Panc1 (cell line): ENCODE measurements at regions not wholly inside any gene's neighbourhood (a gene's known extent, or its start where the extent isn't known, plus 50 kb on each side); places are given as distances from the start of the nearest gene placed in this dataset.

Source experiments
- ATAC-seq: fragments of 200-7000 bp; cut with Tn5 transposase; 2 replicates; pipeline ENCODE4 v1.9.1; 2020; ENCODE audit warnings: mild to moderate bottlenecking, moderate library complexity
- BruUV-seq: library from RNA; stranded (reverse); fragments of 400-500 nt; replicated peaks from 2 replicates; lab custom pipeline; 2021; lab: Mats Ljungman, UMichigan
- CTCF ChIA-PET: fragments of 300-600 bp; sonication (Branson Sonifier 250); formaldehyde crosslinking; loops from one replicate; lab custom pipeline; 2022; ENCODE audit warnings: antibody characterized with exemption; lab: Charles Lee
- POLR2A ChIA-PET: fragments of 300-600 bp; sonication (Branson Sonifier 250); formaldehyde crosslinking; loops from one replicate; lab custom pipeline; 2022; ENCODE audit warnings: antibody characterized with exemption; lab: Charles Lee
- DNase-seq: peaks from one replicate; pipeline ENCODE4 v3.0.0-alpha.2; 2010; ENCODE audit warnings: low read depth, low spot score
- H3K27ac ChIP-seq: 2 replicates; pipeline ENCODE4 v1.5.1; 2011; ENCODE audit warnings: mild to moderate bottlenecking, low read length, inconsistent platforms
- H3K27me3 ChIP-seq: fragments of 200-500 bp; sonication (Bioruptor generic); 2 replicates; pipeline ENCODE4 v1.6.0; 2014; ENCODE audit warnings: low read length, inconsistent platforms; ENCODE audit not compliant: control insufficient read depth, insufficient read depth
- H3K36me3 ChIP-seq: fragments of 200-500 bp; sonication (Bioruptor generic); 2 replicates; pipeline ENCODE4 v1.5.1; 2014; ENCODE audit warnings: inconsistent platforms, mild to moderate bottlenecking, low read length, moderate library complexity; ENCODE audit not compliant: control insufficient read depth, insufficient read depth
- H3K4me1 ChIP-seq: 2 replicates; pipeline ENCODE4 v1.5.1; 2011; ENCODE audit warnings: inconsistent platforms, mild to moderate bottlenecking, low read length, moderate library complexity; ENCODE audit not compliant: control insufficient read depth, insufficient read depth
- H3K4me3 ChIP-seq, 2 experiments: 2 replicates each; pipeline ENCODE4 v1.5.1; 2011 to 2012; ENCODE audit warnings: low read depth in 2 of 2, low read length in 2 of 2, mild to moderate bottlenecking in 2 of 2, inconsistent platforms in 1 of 2, moderate library complexity in 1 of 2
- H3K9me3 ChIP-seq: fragments of 200-500 bp; sonication (Bioruptor generic); 2 replicates; pipeline ENCODE4 v1.5.1; 2014; ENCODE audit warnings: low read depth, mild to moderate bottlenecking, inconsistent platforms, low read length, moderate library complexity; ENCODE audit not compliant: control insufficient read depth, insufficient read depth
- CTCF ChIP-seq: fragments of 450-650 bp; IDR thresholded peaks from 2 replicates; pipeline ENCODE4 v1.5.1; 2017; ENCODE audit warnings: mild to moderate bottlenecking
- POLR2AphosphoS5 ChIP-seq: IDR thresholded peaks from 2 replicates; pipeline ENCODE4 v1.6.1; 2012; ENCODE audit warnings: mild to moderate bottlenecking, low read depth, low read length, moderate library complexity
- REST ChIP-seq, 2 experiments: IDR thresholded peaks; 2 replicates each; pipeline ENCODE4 v1.6.1; 2011 to 2012; ENCODE audit warnings: low read depth in 2 of 2, control low read depth in 1 of 2, low read length in 1 of 2, mild to moderate bottlenecking in 1 of 2, moderate library complexity in 1 of 2; ENCODE audit not compliant: insufficient read depth in 1 of 2
- SIN3A ChIP-seq: IDR thresholded peaks from 2 replicates; pipeline ENCODE4 v1.6.1; 2012; ENCODE audit warnings: low read depth, mild to moderate bottlenecking, low read length, moderate library complexity, borderline replicate concordance; ENCODE audit not compliant: insufficient read depth
- TCF7L2 ChIP-seq: IDR thresholded peaks from 2 replicates; pipeline ENCODE4 v1.6.1; 2011; ENCODE audit warnings: mild to moderate bottlenecking, low read depth, low read length, inconsistent platforms
- in situ Hi-C: cut with HindIII; loops from 2 replicates; pipeline ENCODE4 v1.10.0; 2016; ENCODE audit warnings: low sequenced_read_pairs, low pct_unique_long_range_greater_than_20kb
- intact Hi-C: fragments of 100-400 bp; cut with micrococcal nuclease; formaldehyde crosslinking; loops from one replicate; pipeline ENCODE4 v1.10.0; 2022; ENCODE audit not compliant: unreplicated experiment

DNA sequence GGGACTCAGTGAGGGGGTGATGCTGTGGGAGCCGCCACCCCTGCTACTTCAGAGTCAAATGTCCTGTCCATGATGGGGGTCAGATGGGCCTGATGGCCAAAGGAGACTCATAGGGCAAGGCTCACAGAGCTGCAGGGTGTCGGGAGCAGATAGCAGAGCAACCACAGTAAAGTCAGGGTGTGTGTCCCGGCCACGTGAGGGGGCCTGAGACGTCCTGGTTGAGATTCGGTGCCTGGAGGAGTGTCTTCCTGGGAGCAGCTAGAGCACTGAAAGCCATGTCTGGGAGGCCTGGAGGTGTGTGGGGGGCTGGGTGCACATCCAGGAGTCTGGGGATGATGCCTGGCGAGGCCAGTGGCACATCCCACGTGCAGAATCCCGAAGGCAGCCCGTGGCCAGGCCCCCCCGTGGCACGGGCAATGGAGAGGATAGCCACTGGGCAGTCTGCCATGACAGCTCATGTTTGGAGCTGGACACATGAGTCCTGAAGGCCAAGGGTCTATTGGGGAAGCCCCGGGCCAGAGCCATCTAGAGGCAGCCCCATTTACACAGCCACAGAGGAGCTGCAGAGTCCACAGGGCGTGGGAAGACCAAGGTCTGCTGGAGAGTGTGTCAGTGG is 308.0 kb upstream of the SFSWAP start:
- ATAC-seq (no peak), DNase-seq (no peak)
- no peak overlapping the region for H3K27ac ChIP-seq
- peaks cover 4% of the 10 kb centered on the region; the same call in 1 of the 2 replicates for H3K27me3 ChIP-seq
- no peak overlapping the region for H3K4me3 ChIP-seq
- in situ Hi-C loops (no loop called here), intact Hi-C loops (no loop called here)
- ChIA-PET CTCF (no interaction called here), POLR2A (no interaction called here)
- H3K9me3 ChIP-seq = no peaks in the 10 kb centered on the region
- H3K36me3 ChIP-seq = no peaks in the 10 kb centered on the region
- TF ChIP-seq TCF7L2 (no peak), CTCF (no peak), REST (IDR thresholded peaks at IDR 0.05; ENCODE audit: insufficient read depth in 1 of 2, low read depth in 2 of 2, low read length in 1 of 2) (no peak), SIN3A (no peak), POLR2AphosphoS5 (no peak)
- no TSS peak for BruUV-seq
- no peaks in the 10 kb centered on the region for H3K4me1 ChIP-seq

DNA sequence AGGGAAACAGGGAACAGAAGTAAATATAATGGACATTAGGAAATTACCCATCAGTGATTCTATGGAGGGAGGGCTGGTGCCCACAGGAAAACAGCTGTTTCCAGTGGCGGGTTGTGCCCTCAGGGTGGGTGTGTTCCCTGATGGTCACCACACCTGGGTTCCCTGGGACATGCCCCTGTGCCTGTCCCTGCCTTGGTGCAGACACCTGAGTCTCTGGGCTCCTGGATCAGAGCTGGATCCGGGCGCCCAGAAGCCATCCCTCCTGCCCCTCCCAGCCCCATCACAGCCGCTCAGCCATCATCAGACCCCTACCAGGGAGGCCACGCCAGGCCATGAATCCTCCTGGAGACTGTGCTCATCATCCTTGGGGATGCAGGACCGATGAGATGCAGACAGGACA is 307.2 kb upstream of the SFSWAP start:
- no peaks in the 10 kb centered on the region for H3K36me3 ChIP-seq
- BruUV-seq = no TSS peak
- DNase-seq (no peak), ATAC-seq (no peak)
- in situ Hi-C loops (no loop called here), intact Hi-C loops (no loop called here)
- TF ChIP-seq TCF7L2 = no peak
- TF ChIP-seq POLR2AphosphoS5 = no peak
- no peaks in the 10 kb centered on the region for H3K4me1 ChIP-seq
- H3K4me3 ChIP-seq = no peak overlapping the region
- ChIA-PET POLR2A (interaction anchor here (0.5 kb wide), 1 partner anchor 53 kb away, joined by 10 read pairs; no protein-coding TSS in a partner anchor), CTCF (no interaction called here)
- H3K27me3 ChIP-seq = peaks cover 4% of the 10 kb centered on the region; the same call in 1 of the 2 replicates
- no peaks in the 10 kb centered on the region for H3K9me3 ChIP-seq
- no peak overlapping the region for H3K27ac ChIP-seq

GRCh38 chr12:131404705-131405104 is 306.2 kb upstream of the SFSWAP start:
- ATAC-seq (no peak), DNase-seq (no peak)
- Histone ChIP-seq H3K4me1 (no peaks in the 10 kb centered on the region), H3K36me3 (no peaks in the 10 kb centered on the region), H3K27ac (no peak overlapping the region), H3K4me3 (no peak overlapping the region), H3K9me3 (no peaks in the 10 kb centered on the region), H3K27me3 (peaks cover 4% of the 10 kb centered on the region; the same call in 1 of the 2 replicates)
- no TSS peak for BruUV-seq
- TF ChIP-seq SIN3A (no peak), REST (IDR thresholded peaks at IDR 0.05; ENCODE audit: insufficient read depth in 1 of 2, low read depth in 2 of 2, low read length in 1 of 2) (no peak), CTCF (no peak), TCF7L2 (no peak), POLR2AphosphoS5 (no peak)
- CTCF ChIA-PET = no interaction called here
- in situ Hi-C loops (no loop called here), intact Hi-C loops (no loop called here)
- POLR2A ChIA-PET = no interaction called here
